ENCODE measurements at regions not wholly inside any gene's neighbourhood (a gene's known extent, or its start where the extent isn't known, plus 50 kb on each side); places are given as distances from the start of the nearest gene placed in this dataset.

DNA sequence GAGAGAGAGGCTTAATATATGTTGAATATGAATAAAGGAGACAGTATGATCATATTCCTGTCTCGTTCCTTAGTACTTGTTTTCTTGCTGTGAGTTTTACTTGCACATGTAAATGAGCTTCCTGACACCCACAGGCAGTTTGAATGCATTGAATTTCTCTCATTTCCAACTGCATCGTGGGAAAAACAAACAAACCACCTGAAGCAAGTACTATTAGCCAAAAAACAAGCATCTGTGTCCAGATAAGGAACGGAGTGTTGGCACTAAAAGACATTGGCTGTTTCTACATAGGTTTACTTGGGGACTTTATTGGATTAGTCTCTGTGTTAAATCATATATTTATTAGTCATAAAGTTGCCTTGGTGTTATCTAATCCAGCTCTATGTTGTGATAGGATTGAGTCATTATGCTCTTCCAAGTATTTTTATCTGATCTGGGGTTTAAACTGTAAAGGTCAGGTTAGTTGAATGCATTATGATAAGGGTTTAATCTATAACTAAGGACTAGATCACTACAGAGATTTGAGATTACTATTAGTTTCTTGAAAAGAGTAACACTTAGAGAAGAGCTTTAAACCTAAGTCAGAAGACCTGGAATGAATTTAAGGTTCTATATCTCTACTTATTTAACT is 339.0 kb upstream of the SPANXN4 start:
- ChIA-PET POLR2A (no interaction called here), CTCF (no interaction called here)
- no peak overlapping the region for H3K4me3 ChIP-seq (replicated peaks in 1 of 3; ENCODE audit: insufficient read depth in 1 of 3, low read depth in 1 of 3, low read length in 3 of 3)
- no peaks in the 10 kb centered on the region for H3K27me3 ChIP-seq (ENCODE audit: control insufficient read depth in 2 of 2, insufficient read depth in 2 of 2, low read length in 2 of 2)
- no peak for DNase-seq (ENCODE audit: low read depth, low spot score)
- BruUV-seq (replicated peaks), result no TSS peak
- H3K9me3 ChIP-seq (replicated peaks; ENCODE audit: control insufficient read depth, insufficient read depth, low read length), result no peaks in the 10 kb centered on the region
- no peaks in the 10 kb centered on the region for H3K4me1 ChIP-seq (ENCODE audit: control insufficient read depth, extremely low read depth, insufficient read depth, low read length)
- no peak for TF ChIP-seq JUN (IDR thresholded peaks at IDR 0.05; ENCODE audit: borderline replicate concordance, insufficient read depth, insufficient read length, low read depth)
- TF ChIP-seq EZH2 (IDR thresholded peaks at IDR 0.05; ENCODE audit: borderline replicate concordance, low read depth, low read length, severe bottlenecking), result no peak
- TF ChIP-seq POLR2AphosphoS5 (IDR thresholded peaks at IDR 0.05; ENCODE audit: insufficient read depth, low read depth, low read length), result no peak
- TF ChIP-seq, protein P1, sequence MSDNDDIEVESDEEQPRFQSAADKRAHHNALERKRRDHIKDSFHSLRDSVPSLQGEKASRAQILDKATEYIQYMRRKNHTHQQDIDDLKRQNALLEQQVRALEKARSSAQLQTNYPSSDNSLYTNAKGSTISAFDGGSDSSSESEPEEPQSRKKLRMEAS (IDR thresholded peaks at IDR 0.05; ENCODE audit: insufficient read depth, insufficient read length), result no peak
- TF ChIP-seq MYC (IDR thresholded peaks at IDR 0.05; ENCODE audit: low read depth, low read length), result no peak
- no peak for TF ChIP-seq POLR2A (IDR thresholded peaks at IDR 0.05; ENCODE audit: low read depth, low read length)
- no peak for TF ChIP-seq CTCF (IDR thresholded peaks at IDR 0.05; ENCODE audit: extremely low read depth in 1 of 2, insufficient read depth in 1 of 2, low read depth in 1 of 2, low read length in 2 of 2)
- no peak for TF ChIP-seq GATA2 (IDR thresholded peaks at IDR 0.05; ENCODE audit: insufficient read depth, insufficient read length, low read depth, low read length)
- TF ChIP-seq FOS (IDR thresholded peaks at IDR 0.05; ENCODE audit: borderline replicate concordance, insufficient read depth, low read length), result no peak
- H3K9me1 ChIP-seq (replicated peaks; ENCODE audit: control insufficient read depth, extremely low read depth, insufficient read depth, low read length), result no peaks in the 10 kb centered on the region
- intact Hi-C loops (cut with micrococcal nuclease) (no loop called here), dilution Hi-C loops (cut with MboI; ENCODE audit: extremely low pct_ligation_motif_present, low sequenced_read_pairs) (no loop called here)
- H3K36me3 ChIP-seq (ENCODE audit: control insufficient read depth in 2 of 2, extremely low read depth in 1 of 2, insufficient read depth in 2 of 2, low read length in 2 of 2), result no peaks in the 10 kb centered on the region
- no peak overlapping the region for H2AFZ ChIP-seq (ENCODE audit: low read depth, low read length)
- no peak for FAIRE-seq
- no peak overlapping the region for H3K4me2 ChIP-seq (ENCODE audit: insufficient read depth, low read length)
- no peak overlapping the region for H3K27ac ChIP-seq (ENCODE audit: insufficient read depth, low read depth, low read length)
- no peaks in the 10 kb centered on the region for H3K79me2 ChIP-seq (ENCODE audit: control insufficient read depth, insufficient read depth, low read length)
- H4K20me1 ChIP-seq (replicated peaks; ENCODE audit: control insufficient read depth, extremely low read depth, insufficient read depth, low read length), result no peaks in the 10 kb centered on the region
- H3K9ac ChIP-seq (replicated peaks; ENCODE audit: extremely low read depth, insufficient read depth, low read length), result no peak overlapping the region
